Mucosa of gallbladder (tissue), 1 donor: ENCODE measurements at regions not wholly inside any gene's neighbourhood (a gene's known extent, or its start where the extent isn't known, plus 50 kb on each side); places are given as distances from the start of the nearest gene placed in this dataset.

Experiments used
- DNase-seq: peaks from one replicate; pipeline ENCODE4 v3.0.0-alpha.2; 2020; ENCODE audit warnings: low spot score
- donor health status: DM: no; HTN: no; CAD: no.

DNA sequence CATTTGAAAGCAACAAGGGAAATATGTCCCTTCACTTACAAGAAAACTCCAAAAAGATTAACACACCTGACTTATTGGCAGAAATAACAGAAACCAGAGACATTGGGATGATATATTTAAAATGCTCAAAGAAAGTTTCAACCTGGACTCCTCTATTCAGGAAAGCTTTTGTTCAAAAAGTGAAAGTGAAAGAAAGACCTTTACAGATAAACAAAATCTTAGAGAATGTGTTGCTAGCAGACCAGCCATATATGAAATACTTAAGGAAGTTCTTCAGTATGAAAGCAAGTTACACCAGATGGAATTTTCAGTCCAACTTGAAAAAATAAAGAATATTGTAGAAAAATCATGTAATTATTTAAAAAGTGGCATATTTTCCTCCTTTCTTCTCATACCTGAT, 1075.1 kb downstream of the NR2F1-AS1 start:
- DNase-seq: no peak

DNA sequence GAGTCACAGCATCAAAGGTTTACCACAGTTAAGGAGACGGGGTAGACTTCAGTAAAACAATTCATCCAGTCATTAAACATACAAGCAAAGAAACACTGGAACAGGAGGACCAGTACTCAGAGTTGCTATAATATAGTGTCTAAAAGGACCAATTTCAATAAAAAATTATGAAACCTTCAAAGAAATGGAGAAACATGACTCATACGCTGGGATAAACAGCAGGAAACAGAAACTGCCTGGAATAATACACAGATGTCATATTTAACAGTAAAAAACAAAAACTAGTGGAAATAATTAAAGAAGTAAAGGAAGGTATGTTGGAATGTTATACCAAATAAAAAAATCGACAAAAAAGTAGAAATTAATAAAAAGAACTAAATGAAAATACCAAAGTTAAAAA, 1075.9 kb downstream of the NR2F1-AS1 start:
- DNase-seq: no peak

DNA sequence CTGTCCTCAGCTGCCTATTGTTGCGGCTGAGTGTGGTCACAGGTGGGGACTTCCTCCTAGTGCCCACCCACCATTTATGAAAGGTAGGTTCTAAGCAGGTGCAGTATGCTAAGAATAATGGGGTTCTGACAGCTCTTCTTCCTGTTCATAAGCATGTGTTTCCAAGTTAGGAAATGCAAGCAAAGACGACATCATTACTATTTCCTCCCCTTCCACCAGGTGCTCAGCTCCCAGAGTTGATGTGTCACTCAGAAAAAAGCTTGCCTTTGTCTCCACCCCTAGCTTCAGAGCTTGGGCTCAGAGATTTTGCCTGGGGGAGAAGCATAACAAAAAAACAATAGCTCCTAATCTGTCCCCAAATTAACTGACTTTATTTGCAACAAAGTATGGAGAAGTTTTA, 1076.7 kb downstream of the NR2F1-AS1 start:
- no peak for DNase-seq

DNA sequence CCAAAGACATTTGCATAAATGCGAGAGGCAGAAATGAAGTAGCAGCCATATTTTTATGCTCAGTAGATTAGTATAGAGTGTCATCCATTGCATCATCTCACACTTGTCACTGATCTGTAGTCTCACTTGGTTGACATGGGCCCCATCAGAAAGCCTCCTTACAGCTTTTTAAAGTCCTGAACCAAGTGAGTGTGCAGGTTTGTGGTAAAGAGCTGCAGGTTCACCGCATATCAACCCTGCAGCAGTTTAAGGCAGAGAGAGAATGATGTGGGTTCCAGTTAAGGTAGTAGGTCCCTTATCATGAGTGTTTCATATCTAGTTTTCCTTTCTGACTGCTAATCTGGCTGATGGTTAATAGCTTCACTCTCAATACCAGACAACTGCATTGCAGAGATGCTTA, 1080.3 kb downstream of the NR2F1-AS1 start:
- no peak for DNase-seq

DNA sequence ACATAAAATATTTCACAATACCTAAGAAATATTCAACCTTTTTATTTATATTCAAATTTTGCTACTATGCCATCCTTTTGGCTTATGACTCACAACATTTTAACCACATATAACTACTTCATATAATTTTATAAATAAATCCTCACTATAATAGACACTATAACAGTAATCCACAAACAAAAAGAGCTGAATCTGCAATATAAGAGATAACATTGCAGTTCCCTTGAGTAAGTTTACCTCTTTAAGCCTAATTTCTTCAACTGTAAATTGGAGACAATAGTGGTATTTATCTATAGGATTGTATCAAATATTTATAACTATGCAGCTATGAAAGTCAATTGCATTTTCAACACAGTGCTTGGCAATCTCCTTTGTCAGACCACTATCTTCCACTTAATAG, 1084.5 kb downstream of the NR2F1-AS1 start:
- no peak for DNase-seq

- no peak for DNase-seq
These were observed 1086.5 kb downstream of the NR2F1-AS1 start for GRCh38 chr5:92494508-92494907.

DNA sequence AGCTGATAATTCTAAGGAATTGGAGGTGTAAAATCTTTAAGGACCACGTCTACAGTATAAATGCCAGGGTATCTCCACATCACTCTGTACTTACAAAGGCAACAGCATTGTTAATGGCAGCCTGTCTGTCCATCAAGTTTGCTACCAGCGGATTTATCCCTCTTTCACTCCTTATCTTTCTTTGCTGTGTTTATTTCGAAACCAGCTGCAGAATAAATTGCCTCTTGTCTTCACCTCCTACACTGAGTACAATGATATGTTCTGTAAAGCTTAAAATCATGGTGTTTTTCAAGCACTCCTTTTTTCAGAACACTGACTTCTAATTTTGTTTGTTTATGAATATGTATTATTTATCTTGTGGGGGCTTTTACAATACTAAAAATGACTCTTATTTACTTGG, 1088.1 kb downstream of the NR2F1-AS1 start:
- DNase-seq: no peak

DNA sequence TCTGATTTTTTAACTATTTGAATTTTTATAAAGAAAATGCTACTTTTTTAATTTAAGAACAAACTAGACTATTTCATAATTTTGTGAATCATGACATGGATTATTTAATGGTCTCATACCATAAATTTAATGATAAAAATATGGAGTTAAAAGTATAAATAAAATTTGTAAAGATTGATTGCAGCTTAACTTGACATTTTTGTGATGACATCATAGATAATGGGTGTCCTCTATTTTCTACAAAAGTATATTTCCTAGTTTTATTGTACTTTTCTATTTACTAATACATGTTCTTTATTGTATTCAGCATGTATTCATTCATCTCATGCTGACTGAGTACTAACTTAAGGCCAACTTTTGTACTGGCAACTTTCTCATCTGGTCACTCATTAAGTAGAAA, 1096.5 kb downstream of the NR2F1-AS1 start:
- DNase-seq: no peak

DNA sequence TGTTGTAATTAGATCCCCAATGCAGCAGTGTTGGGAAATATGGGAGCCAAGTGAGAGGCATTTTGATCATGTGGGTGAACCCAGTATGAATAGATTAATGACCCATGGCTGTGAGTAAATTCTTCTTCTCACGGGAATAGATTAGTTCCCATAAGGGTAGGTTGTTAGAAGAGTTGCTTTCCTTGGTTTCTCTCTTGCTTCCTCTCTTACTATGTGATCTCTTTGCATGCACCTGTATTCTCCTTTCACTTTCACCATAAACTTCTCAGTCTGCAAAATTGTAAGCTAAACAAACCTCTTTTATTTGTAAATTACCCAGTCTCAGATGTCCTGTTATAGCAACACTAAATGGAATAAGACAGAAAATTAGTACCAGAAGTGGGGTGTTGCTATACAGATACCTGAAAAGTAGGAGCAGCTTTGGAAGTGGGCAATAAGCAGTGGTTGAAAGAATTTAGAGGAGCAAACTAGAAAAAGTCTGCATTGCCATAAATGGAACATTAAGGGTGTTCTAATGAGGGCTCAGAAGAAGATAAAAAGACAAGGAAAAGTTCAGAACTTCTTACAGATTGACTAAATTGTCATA, 1090.0 kb upstream of the ARRDC3 start:
- DNase-seq: no peak

- DNase-seq: no peak
These were observed 1088.7 kb upstream of the ARRDC3 start for GRCh38 chr5:92471861-92472260.

DNA sequence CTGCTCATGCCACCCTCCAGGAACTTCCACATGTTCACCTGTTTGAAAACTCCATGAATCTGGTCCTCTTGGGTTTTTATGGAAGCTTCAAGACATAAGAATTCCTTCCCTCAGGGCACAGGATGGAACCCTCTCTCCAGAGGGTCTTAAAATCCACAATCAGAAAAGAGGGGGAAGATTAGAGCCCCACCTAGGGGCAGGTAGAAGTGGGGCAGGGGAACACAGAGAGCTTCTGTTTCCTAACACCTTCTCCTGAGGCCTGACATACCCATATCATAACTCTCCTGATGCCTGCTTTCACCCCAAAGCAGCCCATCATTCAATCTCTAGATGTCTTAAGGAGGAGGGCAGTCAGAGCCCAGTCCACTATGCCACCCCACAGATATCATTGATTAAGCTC, 1087.7 kb upstream of the ARRDC3 start:
- no peak for DNase-seq

- no peak for DNase-seq
These were observed 1085.2 kb upstream of the ARRDC3 start for GRCh38 chr5:92468295-92468694.

DNA sequence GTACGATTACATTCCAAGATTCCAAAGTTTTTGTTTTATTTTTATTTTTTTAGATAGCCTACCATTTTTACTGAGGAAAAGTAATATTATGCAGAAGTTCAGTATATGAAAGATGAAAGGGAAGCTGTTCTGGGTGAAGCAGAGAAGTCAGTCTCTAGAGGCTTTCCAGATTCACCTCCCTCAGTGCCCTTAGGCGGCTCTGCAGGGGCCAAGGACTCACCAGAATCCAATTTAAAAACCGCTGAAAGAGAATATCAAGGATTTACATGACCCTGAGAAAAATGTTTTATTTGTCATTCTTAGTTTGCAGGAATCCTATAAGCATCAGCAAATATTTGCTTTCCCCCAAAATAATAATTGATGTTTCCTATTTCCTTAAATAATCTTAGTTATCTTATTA, 1084.6 kb upstream of the ARRDC3 start:
- DNase-seq: no peak

- no peak for DNase-seq
These were observed 1077.4 kb upstream of the ARRDC3 start for GRCh38 chr5:92460505-92460904.

DNA sequence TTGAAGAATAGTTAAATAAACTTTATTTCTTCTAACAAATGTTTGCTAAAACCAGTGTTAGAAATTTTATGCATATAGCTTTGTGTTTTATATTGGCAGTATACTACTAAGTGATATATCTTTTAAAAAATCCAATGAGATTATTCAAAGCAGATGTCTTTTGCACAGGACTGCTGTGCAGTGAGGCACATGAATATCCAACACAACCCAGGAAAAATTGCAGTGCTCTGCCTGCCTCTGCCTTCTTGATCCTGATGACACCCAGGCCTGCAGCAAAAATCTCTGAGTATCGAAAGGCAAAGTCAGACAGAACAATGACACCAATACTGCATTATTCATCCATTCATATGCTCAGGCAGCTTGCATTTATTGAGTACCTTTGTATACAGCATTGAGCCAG, 1076.5 kb upstream of the ARRDC3 start:
- DNase-seq: no peak

- DNase-seq: no peak
These were observed 1071.9 kb upstream of the ARRDC3 start for GRCh38 chr5:92455011-92455410.

- no peak for DNase-seq
These were observed 1061.8 kb upstream of the ARRDC3 start for GRCh38 chr5:92444888-92445287.

DNA sequence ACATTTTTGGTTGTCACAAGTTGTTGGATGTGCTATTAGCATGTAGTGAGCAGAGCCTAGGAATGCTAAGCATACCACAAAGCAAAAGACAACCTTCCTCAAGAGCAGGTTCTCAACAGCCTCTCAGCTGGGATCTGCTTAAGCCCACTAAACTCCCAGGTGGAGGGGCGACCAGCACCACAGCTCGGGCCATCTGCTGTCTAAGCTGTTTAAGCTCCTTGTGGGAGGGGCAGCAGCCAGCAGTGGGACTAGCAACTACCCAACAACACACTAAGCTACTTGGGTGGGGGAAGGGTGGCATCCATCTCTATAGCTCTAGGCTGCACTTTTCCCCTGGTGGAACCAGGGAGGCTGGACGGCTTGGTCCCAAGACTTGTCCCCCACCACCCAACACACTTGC, 1052.7 kb upstream of the ARRDC3 start:
- DNase-seq: no peak

DNA sequence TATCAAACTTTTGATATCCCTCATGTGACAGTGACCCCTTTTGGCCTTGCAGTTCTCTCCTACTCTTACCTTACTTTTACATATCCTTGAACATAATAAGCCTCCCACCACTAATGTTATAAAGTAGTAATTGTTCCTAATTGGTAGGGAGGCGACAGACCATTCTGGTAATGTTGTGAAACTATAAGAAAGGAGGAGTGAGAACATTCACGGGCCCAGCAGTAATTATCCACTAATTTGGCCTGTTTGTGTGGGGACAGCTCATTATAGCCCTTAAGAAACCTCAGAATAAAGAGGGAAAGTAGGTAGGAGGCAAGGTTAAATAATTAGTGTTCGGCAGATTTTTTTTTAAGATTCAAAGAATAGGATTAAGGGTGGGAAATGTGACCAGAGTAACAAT, 1046.5 kb upstream of the ARRDC3 start:
- DNase-seq: no peak

GRCh38 chr5:92428415-92428814, 1045.3 kb upstream of the ARRDC3 start:
- DNase-seq: no peak

GRCh38 chr5:92424785-92425426, 1041.8 kb upstream of the ARRDC3 start:
- DNase-seq: no peak

- DNase-seq: no peak
These were observed 1038.8 kb upstream of the ARRDC3 start for GRCh38 chr5:92421942-92422341.

DNA sequence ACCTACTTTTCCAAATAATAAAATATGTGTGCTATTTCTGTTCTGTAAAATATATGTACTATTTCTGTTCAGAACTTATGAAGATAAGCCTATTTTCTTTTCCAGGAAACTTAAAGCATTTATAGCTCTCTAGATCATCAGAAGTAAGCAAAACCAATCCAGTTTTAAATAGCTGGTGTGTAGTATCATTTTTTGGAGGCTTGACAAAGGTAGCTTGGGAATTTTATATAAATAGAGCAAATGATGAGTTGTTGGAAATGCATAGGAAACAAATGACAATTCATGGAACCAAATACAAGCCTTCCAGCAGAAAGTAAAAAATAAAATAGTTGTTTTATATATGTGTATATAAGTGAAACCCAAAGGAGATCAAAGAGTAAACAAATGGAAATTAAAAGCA, 1038.1 kb upstream of the ARRDC3 start:
- no peak for DNase-seq

DNA sequence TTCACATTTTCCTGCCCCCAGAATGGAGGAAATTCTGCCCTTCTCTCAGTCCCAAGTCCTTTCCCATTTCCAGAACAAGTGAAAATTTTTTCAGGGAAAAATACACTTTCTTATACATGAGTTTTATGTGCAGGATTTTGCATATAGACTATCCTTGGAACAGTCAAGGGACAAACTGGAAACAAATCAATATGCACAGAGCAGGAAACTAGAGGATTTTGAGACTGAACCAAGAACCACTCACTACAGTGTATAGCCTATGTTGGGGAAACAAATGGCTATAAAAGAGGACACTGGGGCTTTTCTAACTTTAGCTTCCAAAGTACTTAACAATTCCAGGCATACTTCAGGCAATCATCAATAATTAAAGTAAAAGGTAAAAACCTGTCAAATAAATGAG, 1036.1 kb upstream of the ARRDC3 start:
- DNase-seq: no peak
